ENCODE measurements at regions not wholly inside any gene's neighbourhood (a gene's known extent, or its start where the extent isn't known, plus 50 kb on each side); places are given as distances from the start of the nearest gene placed in this dataset.

- no peak for TF ChIP-seq POLR2A (IDR thresholded peaks at IDR 0.05; ENCODE audit: low read depth)
- no peak for TF ChIP-seq CTCF (IDR thresholded peaks at IDR 0.05)
- TF ChIP-seq EP300 (IDR thresholded peaks at IDR 0.05), result no peak
Measured at GRCh38 chr2:175577368-175577970, 396.0 kb upstream of the ATP5MC3 start.

Measured in esophagus muscularis mucosa (tissue), 4 donors.